HG02885 (cell line): ENCODE measurements at regions not wholly inside any gene's neighbourhood (a gene's known extent, or its start where the extent isn't known, plus 50 kb on each side); places are given as distances from the start of the nearest gene placed in this dataset.
"Not testable (repeated sequence)": the region's sequence is repeated elsewhere in the genome, so short reads cannot be mapped to it uniquely, and the experiment has no call there.

Experiments used
- ATAC-seq: cut with Tn5 transposase; IDR thresholded peaks from one replicate; pipeline ENCODE4 v1.9.1; 2021; ENCODE audit warnings: mild to moderate bottlenecking; ENCODE audit not compliant: unreplicated experiment, poor library complexity

DNA sequence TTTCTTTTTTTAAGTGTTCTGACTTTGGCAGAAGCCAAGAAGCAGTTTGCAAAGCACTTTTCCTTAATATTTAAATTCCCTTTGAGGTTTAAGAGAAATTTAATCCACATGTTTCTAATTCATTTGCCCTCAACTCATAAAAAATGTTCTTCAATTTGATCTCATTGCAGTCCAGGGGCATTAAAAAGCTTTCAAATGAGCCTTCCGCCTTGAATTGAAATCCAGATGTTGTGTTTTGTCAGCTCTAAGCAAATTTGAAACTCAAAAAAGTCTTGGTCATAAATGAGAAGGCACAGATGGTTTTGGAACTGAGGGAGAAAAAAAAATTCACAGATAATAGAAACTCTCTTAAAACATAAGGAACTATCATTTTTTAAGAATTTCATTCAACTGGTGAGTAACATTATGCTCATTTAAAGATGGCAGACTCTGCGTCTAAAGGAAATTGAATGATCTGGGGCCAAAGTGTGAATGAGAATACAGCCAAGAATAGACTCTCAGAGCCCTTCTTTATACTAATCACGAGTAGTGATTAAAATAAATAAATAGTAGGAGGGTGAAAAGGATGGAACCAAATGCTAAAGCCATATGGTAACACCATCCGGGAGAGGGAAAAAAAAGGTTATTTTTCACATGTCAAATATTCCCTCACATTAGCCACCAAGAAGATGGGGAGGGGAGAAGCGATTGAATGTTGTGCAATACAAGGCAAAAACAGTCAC lies 1304.7 kb downstream of the CDH8 start:
- no peak for ATAC-seq

- ATAC-seq: no peak
Observed at GRCh38 chr16:60729051-60729450, 1307.2 kb downstream of the CDH8 start.

DNA sequence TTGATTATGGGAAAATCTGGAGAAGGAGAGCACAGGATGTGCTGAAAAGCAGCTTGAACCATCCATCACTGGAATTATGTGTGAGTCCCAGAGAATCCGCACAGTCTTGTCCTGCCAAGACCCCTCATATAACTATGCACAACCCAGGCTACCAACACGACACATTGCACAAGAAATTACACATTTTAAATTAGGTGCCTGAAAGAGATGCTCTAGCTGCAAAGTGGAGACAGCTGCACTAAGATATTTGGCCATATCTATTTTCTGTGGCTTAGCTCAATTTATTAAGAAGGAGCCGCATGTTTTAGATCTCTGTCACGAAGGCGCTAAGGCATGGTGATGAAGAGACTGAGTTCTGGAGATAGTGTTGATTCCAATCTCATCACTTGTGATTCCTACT lies 1308.4 kb downstream of the CDH8 start:
- ATAC-seq: no peak

- ATAC-seq: no peak
Observed at GRCh38 chr16:60720060-60720459, 1316.2 kb downstream of the CDH8 start.

DNA sequence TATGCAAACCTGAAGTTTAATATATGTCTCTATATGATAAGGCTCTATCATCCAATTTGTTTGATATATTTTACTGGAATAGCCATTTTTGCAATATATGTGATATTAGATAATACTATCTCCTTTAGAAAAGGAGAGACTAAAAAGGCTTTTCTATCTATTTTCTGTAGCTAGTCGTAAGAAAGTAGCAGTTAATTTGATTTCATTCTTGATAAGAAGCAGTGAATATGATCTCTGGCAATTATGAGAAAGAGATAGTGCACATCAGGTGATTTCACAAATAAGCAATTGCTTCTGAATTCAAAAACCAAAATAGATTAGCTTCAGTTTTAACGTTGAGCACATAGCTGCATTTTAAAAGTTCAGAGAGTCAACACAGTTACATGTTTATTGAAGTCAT lies 1318.4 kb downstream of the CDH8 start:
- no peak for ATAC-seq

- ATAC-seq: no peak
Observed at GRCh38 chr16:60712144-60712543, 1324.1 kb downstream of the CDH8 start.

DNA sequence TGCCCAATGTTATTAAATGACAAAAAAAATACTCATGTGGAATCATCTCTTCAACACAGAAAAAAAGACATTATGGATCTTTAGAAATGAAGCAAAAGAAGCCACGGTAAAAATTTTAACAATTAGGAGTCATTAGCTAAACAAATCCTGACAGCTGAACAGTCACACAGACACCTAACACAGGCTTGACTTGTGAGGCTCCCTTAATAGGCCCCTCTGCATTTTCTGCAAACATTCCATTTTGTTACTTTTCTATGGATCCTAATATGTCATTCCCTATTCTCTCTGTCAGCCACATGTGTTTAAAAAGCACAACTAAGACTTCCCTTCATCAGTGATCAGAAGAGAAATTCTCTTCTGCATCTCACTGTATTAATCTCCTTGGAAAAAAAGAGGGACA lies 1331.5 kb downstream of the CDH8 start:
- ATAC-seq: no peak

DNA sequence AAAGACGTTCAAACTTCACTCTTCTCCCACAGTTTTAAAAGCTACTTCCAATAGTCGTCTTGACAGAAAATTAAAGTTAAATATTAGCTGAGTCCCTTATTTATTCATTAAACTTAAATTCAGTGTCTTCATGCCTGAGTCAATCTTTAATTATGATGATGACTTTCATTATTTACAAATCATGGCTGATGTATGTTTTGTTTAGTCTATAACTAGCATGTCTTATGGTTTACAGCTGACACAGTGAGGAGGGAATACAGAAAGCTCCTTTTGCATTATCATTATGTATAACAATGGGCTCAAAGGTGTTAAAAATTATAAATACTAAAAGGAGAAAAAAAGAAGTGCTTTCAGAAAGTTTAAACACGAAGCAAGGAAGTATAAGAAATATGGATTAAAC lies 1333.1 kb downstream of the CDH8 start:
- ATAC-seq: no peak

- ATAC-seq: no peak
Observed at GRCh38 chr16:60686824-60687223, 1349.4 kb downstream of the CDH8 start.

DNA sequence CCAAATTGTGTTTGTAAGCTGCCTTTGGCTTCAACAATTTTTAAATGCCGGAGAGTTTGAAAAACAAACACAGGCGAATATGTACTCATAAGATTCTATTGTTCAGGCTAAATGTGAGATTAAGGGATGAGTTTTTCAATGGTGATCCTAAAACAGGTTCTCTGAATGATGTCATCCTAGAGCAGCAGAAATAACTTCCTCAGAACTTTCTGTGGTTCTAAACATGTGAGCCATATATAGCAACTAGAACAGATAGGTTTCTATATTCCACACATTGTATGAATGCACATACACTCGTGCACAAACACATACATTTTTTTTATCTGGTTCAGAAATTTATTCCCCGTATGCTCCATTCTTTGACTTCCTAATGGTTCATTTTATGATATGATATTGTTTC lies 1352.2 kb downstream of the CDH8 start:
- ATAC-seq: no peak

- ATAC-seq: no peak
Observed at GRCh38 chr16:60682219-60682618, 1354.0 kb downstream of the CDH8 start.

DNA sequence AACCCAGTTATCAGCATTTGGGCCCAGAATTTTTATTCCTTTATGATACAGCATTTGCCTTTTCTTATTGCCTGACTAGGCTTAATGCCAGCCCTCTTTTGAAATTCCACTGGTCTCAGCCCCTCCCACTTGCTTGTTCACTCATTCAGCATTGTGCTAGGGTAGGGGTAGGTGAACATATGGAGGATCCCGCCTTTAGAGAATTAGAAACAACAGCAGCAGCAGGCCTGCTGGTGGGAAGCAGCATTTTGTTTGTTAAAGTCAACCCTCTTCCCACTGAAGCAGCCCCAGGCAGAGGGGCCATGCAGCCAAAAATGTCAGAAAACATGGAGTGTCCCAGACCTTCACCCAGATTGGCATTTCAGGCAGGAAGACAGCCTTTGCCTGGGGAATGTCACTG lies 1355.2 kb downstream of the CDH8 start:
- ATAC-seq: no peak

- ATAC-seq: no peak
Observed at GRCh38 chr16:60675022-60675421, 1361.2 kb downstream of the CDH8 start.

DNA sequence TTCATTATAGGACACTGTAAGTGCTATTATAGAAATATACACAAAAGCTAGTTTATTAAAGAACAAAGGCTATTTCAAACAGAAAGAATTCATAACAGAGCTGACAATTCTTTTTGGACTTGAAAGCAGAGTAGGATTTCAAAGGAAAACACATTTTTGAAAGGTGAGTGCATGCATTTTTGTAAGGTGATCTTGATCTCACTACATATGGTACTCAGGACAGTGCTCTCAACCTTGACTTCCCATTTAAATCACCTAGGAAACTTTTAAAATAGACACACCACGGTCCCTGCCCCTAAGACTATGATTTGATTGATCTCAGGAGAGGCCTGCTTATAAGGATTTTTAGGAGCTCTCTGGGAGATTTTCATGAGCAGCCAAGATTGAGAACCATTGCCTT lies 1362.0 kb downstream of the CDH8 start:
- no peak for ATAC-seq

- ATAC-seq: no peak
Observed at GRCh38 chr16:60655514-60656153, 1380.6 kb downstream of the CDH8 start.

DNA sequence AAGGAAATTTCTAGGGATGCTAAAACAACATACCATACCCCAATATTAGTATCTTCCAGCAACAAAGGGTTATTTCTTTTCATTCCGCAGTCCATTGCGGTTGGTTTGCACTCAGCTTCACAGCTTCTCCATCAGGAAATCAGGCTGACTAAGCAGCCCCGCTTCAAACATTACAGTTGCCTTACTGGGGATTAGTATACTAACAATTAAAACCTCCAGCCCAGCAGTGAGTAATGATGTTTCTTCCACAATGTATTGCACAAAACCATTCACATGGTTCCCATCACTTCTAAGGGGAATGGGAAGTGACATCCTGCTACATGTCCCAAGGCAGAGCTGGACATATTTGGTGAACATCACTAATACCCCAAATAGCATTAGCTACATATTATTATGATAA lies 1384.9 kb downstream of the CDH8 start:
- no peak for ATAC-seq

GRCh38 chr16:60648290-60648689 lies 1387.9 kb downstream of the CDH8 start:
- ATAC-seq: no peak

- ATAC-seq: not testable (repeated sequence)
Observed at GRCh38 chr16:60647388-60647787, 1388.8 kb downstream of the CDH8 start.

DNA sequence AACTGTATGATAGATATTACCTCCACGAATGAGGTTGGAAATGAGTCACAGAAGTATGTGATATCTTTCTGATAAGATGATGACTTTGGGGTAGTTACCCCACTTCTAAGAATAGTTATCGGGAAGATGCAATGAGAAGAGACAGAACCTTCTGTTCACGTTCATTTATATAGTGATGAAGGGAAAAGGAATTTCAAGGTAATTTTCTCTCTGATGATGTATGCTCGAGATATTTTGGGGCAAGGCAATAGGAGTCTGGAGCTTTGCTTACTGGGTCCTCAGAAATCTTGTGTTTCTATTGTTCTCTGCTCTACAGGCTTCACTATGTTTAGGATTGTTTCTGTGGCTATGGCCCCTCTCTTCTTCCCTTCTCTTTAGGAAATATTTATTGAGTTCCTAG lies 1389.6 kb downstream of the CDH8 start:
- no peak for ATAC-seq

- no peak for ATAC-seq
Observed at GRCh38 chr16:60645541-60645940, 1390.7 kb downstream of the CDH8 start.

GRCh38 chr16:60642956-60643355 lies 1393.3 kb downstream of the CDH8 start:
- ATAC-seq: no peak

- no peak for ATAC-seq
Observed at GRCh38 chr16:60641067-60641665, 1395.1 kb downstream of the CDH8 start.
